Adipocyte (in vitro differentiated cells): ENCODE measurements at regions not wholly inside any gene's neighbourhood (a gene's known extent, or its start where the extent isn't known, plus 50 kb on each side); places are given as distances from the start of the nearest gene placed in this dataset.
"Not testable (repeated sequence)": the region's sequence is repeated elsewhere in the genome, so short reads cannot be mapped to it uniquely, and the experiment has no call there.

Experiments
- DNase-seq: peaks from one replicate; pipeline ENCODE4 v3.0.0-alpha.2; 2015; ENCODE audit warnings: low read depth
- H3K27me3 ChIP-seq: replicated peaks from 2 replicates; pipeline ENCODE4 v1.7.0; 2013; ENCODE audit warnings: mild to moderate bottlenecking, low read length, moderate library complexity; ENCODE audit not compliant: control insufficient read depth, insufficient read depth
- H3K36me3 ChIP-seq: 2 replicates; pipeline ENCODE4 v1.7.0; 2013; ENCODE audit warnings: low read length, mild to moderate bottlenecking, moderate library complexity; ENCODE audit not compliant: control insufficient read depth, insufficient read depth, severe bottlenecking
- H3K4me1 ChIP-seq: 2 replicates; pipeline ENCODE4 v1.7.0; 2013; ENCODE audit warnings: mild to moderate bottlenecking, low read length, moderate library complexity; ENCODE audit not compliant: control insufficient read depth, insufficient read depth
- H3K4me3 ChIP-seq: 2 replicates; pipeline ENCODE4 v1.7.0; 2013; ENCODE audit warnings: mild to moderate bottlenecking, low read length, moderate library complexity
- H3K9ac ChIP-seq: 2 replicates; pipeline ENCODE4 v1.7.0; 2013; ENCODE audit warnings: mild to moderate bottlenecking, low read length, moderate library complexity
- H3K9me3 ChIP-seq: 2 replicates; pipeline ENCODE4 v1.7.0; 2013; ENCODE audit warnings: mild to moderate bottlenecking, low read length, moderate library complexity; ENCODE audit not compliant: control insufficient read depth

DNA sequence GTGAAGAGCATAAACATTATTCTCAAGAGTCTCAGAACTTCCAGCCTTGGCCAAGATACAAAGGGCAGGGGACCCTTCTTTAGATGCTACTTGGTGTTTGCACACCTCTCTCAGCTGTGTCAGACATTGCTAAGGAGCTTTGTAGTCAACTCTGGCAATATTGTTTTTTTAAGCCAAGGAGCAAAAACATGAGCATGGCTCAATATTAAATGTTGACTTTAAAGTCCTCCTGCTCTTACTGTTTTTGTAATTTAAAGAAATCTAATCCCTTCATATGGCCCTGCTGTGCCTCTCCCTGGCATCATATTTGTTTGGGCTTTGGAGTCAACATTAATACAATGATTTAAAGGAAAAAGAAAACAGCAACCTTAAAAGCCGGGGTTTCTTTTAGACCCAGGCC lies 67.9 kb upstream of the TMEM170B start:
- peak; percentile 62 for DNase-seq
- no peak overlapping the region for H3K4me3 ChIP-seq
- H3K9me3 ChIP-seq, result no peaks in the 10 kb centered on the region
- no peaks in the 10 kb centered on the region for H3K36me3 ChIP-seq
- no peaks in the 10 kb centered on the region for H3K27me3 ChIP-seq
- peaks cover 21% of the 10 kb centered on the region for H3K4me1 ChIP-seq
- H3K9ac ChIP-seq, result no peak overlapping the region

DNA sequence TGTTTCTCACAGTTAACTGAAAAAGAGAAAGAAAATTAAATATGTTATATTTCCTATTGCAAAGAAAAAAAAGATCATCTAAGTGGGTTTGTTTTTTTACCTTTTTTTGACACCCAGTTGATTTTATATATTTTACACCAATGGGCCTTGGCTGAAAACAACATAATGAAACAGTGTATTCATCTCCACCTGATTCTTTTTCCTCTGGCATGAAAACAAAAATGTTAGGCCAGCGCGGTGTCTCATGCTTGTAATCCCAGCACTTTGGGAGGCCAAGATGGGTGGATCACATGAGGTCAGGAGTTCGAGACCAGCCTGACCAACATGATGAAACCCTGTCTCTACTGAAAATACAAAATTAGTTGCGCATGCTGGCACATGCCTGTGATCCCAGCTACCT lies 69.3 kb upstream of the TMEM170B start:
- not testable (repeated sequence) for H3K27me3 ChIP-seq

DNA sequence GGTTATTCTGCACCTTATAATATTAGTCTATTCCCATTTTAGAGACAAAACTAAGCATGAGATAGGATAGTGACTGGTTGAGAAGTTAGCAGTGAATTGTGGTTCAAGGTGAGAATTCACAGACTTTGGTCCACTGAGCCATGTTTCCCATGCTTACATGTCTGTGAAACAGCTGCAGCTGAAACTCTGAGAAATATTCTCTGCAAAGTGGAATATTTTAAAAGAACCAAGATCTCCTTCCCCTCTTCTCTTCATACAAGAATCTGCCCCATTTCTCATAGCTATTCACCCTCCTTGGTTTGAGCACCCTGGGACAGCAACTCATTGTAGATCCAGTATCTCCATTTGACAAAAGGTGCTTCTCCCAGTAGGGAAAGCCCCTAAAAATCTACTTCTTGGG lies 70.2 kb upstream of the TMEM170B start:
- no peak overlapping the region for H3K9ac ChIP-seq
- no peak overlapping the region for H3K4me3 ChIP-seq
- DNase-seq, result no peak
- no peaks in the 10 kb centered on the region for H3K27me3 ChIP-seq
- no peaks in the 10 kb centered on the region for H3K36me3 ChIP-seq
- H3K9me3 ChIP-seq, result no peaks in the 10 kb centered on the region
- H3K4me1 ChIP-seq, result peaks cover 10% of the 10 kb centered on the region

More for the DNA sequence above, 69.3 kb upstream of the TMEM170B start:
- H3K36me3 ChIP-seq, DNase-seq, H3K9me3 ChIP-seq, H3K4me3 ChIP-seq, H3K9ac ChIP-seq: not testable (repeated sequence)
- peaks cover 11% of the 10 kb centered on the region for H3K4me1 ChIP-seq

DNA sequence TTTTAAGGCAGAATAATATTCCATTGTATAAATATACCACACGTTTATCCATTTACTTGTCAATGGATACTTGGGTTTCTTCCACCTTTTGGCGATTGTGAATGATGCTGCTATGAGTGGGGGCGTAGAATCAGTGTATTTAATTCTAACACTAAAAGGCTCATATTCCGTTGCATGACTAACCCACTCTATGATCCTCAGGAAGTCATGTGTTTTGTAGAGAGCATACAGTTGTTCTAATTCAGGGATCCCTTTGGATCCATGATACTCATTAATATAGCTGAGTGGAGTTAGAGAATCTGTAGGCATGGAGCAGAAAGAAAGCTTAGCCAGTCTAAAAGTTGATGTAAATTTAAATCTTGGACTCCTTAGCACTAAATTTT lies 74.2 kb upstream of the TMEM170B start:
- no peak overlapping the region for H3K9ac ChIP-seq

DNA sequence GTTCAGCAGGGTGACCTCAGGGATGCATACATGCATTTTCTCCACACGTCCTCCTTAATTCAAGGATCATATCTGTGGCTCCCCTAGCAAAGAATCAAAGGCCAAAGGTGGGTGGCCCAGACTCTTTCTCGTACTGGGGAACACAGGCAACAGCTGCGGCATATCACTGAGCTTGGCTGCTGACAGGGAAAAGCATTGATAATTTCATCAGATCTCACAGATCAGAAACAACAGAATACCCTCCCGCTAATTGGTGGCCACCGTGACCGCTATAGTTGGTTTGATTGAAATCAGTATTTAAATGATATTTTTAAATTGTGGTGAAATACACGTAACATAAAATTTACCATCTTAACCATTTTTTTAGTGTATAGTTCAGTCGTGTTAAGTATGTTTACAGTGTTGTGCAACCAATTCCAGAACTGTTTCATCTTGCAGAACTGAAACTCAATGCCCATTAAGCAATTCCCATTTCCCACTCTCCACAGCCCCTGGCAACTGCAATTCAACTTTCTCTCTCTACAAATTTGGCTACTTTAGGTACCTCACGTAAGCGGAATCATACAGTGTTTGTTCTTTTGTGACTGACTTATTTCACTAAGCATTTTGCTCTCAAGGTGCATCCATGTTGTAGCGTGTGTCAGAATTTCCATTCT lies 74.7 kb upstream of the TMEM170B start:
- Histone ChIP-seq H3K4me3 (no peak overlapping the region), H3K27me3 (no peaks in the 10 kb centered on the region), H3K9me3 (no peaks in the 10 kb centered on the region), H3K36me3 (no peaks in the 10 kb centered on the region), H3K9ac (no peak overlapping the region), H3K4me1 (peaks cover 10% of the 10 kb centered on the region)
- peak; percentile 86 for DNase-seq

More for the DNA sequence above, 74.2 kb upstream of the TMEM170B start:
- Histone ChIP-seq H3K4me1 (peaks cover 10% of the 10 kb centered on the region), H3K27me3 (no peaks in the 10 kb centered on the region), H3K36me3 (no peaks in the 10 kb centered on the region), H3K4me3 (no peak overlapping the region), H3K9me3 (no peaks in the 10 kb centered on the region)
- no peak for DNase-seq

- H3K9ac ChIP-seq, result no peak overlapping the region
- H3K4me3 ChIP-seq, result no peak overlapping the region
- no peaks in the 10 kb centered on the region for H3K9me3 ChIP-seq
- no peaks in the 10 kb centered on the region for H3K27me3 ChIP-seq
- H3K36me3 ChIP-seq, result no peaks in the 10 kb centered on the region
- H3K4me1 ChIP-seq, result peaks cover 10% of the 10 kb centered on the region
- DNase-seq, result peak; percentile 28
Measured at GRCh38 chr6:11460837-11461661, 76.5 kb upstream of the TMEM170B start.

DNA sequence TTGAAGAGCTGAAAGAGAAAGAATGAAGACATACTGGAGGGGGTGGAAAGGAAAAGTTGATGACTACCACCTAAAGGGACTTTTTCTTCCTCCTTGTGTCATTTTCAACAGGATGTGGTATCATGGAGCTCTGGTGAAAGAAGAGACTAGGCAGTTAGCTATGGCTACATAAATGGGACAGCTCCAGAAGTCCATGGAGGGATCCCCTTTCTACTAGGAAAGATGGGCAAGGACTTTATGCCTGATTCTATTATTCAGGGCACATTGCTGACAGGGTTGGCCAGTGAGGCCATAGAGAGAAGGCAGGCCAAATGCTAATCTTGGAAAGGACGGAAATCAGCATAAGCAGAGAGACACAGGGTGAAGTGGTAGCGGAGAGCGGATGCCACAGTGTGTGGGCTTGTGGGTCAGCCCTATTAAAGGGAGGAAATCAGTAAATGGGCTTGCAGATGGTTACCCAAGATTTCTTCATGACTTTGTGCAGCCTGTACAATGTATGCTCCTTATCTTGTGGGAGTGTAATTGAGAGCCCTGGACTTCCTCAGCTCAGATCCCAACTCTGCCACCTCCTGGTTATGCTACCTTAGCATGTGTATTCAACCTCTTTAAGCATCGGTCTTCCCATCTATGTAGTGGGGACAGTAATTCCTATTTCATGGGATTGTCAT lies 77.4 kb upstream of the TMEM170B start:
- no peak overlapping the region for H3K4me3 ChIP-seq
- H3K36me3 ChIP-seq, result no peaks in the 10 kb centered on the region
- no peaks in the 10 kb centered on the region for H3K27me3 ChIP-seq
- H3K9me3 ChIP-seq, result no peaks in the 10 kb centered on the region
- no peak overlapping the region for H3K9ac ChIP-seq
- peaks cover 10% of the 10 kb centered on the region for H3K4me1 ChIP-seq
- no peak for DNase-seq

GRCh38 chr6:11459079-11459610 lies 78.4 kb upstream of the TMEM170B start:
- Histone ChIP-seq H3K27me3 (no peaks in the 10 kb centered on the region), H3K4me1 (peaks cover 10% of the 10 kb centered on the region), H3K9me3 (no peaks in the 10 kb centered on the region), H3K9ac (no peak overlapping the region), H3K4me3 (no peak overlapping the region), H3K36me3 (no peaks in the 10 kb centered on the region)
- DNase-seq, result no peak

DNA sequence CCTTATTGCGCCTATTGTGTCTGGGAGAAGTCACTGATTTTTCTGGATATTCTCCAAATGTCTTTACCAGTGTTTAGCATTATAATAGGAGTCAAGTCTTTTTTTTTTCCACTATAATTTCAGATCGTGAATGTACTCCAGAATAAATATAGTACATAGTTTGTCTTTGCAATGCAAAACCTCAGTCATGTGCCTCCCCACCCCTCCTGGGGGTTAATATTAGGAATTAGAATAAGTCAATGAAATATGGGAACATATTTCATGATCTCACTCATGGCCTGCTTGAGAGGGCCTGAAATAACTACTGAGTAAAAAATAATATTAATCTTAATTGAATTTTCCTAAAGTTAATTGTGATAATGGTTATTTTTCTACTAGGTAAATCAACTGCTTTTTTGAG lies 79.0 kb upstream of the TMEM170B start:
- Histone ChIP-seq H3K9me3 (no peaks in the 10 kb centered on the region), H3K27me3 (no peaks in the 10 kb centered on the region), H3K36me3 (no peaks in the 10 kb centered on the region), H3K4me1 (peaks cover 10% of the 10 kb centered on the region), H3K9ac (no peak overlapping the region), H3K4me3 (no peak overlapping the region)
- DNase-seq, result no peak

GRCh38 chr6:11457422-11457821 lies 80.1 kb upstream of the TMEM170B start:
- H3K27me3 ChIP-seq, H3K9ac ChIP-seq, H3K9me3 ChIP-seq, DNase-seq, H3K36me3 ChIP-seq, H3K4me1 ChIP-seq, H3K4me3 ChIP-seq: not testable (repeated sequence)

DNA sequence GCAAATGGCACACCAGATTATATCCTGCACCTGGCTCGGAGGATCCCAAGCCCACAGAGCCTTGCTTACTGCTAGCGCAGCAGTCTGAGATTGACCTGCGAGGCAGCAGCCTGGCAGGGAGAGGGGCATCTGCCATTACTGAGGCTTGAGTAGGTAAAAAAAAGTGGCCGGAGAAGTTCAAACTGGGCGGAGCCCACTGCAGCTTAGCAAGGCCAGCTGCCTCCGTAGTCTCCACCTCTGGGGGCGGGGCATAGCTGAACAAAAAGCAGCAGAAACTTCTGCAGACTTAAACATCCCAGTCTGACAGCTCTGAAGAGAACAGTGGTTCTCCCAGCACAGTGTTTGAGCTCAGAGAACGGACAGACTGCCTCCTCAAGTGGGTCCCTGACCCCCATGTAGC lies 85.4 kb upstream of the TMEM170B start:
- DNase-seq, H3K4me1 ChIP-seq, H3K9me3 ChIP-seq, H3K9ac ChIP-seq, H3K4me3 ChIP-seq, H3K36me3 ChIP-seq, H3K27me3 ChIP-seq: not testable (repeated sequence)
